Keratinocyte (primary cell): ENCODE measurements at regions not wholly inside any gene's neighbourhood (a gene's known extent, or its start where the extent isn't known, plus 50 kb on each side); places are given as distances from the start of the nearest gene placed in this dataset.
"Not testable (repeated sequence)": the region's sequence is repeated elsewhere in the genome, so short reads cannot be mapped to it uniquely, and the experiment has no call there.

ENCODE experiments used
- DNase-seq: peaks from one replicate; pipeline ENCODE4 v3.0.0-alpha.2; 2011; ENCODE audit warnings: low read depth, missing footprints, low spot score
- FAIRE-seq: peaks from 2 replicates; lab custom pipeline; 2011; peaks lifted over from hg19 to GRCh38; lab: Jason Lieb, UNC
- H2AFZ ChIP-seq: 2 replicates; pipeline ENCODE4 v1.6.0; 2012; ENCODE audit warnings: low read length, control low read depth, inconsistent platforms; ENCODE audit not compliant: control insufficient read depth
- H3K27ac ChIP-seq: 2 replicates; pipeline ENCODE4 v1.5.1; 2011; ENCODE audit warnings: low read length; ENCODE audit not compliant: control insufficient read depth, insufficient read depth
- H3K27me3 ChIP-seq: 3 replicates; pipeline ENCODE4 v1.6.0; 2011; ENCODE audit warnings: low read length; ENCODE audit not compliant: control insufficient read depth, insufficient read depth; ENCODE audit errors: extremely low read depth
- H3K36me3 ChIP-seq, 2 experiments: 2 replicates in 1 of 2; 3 replicates in 1 of 2; pipeline ENCODE4 v1.5.1; 2011; ENCODE audit warnings: low read length in 2 of 2, mild to moderate bottlenecking in 1 of 2; ENCODE audit not compliant: control insufficient read depth in 2 of 2, insufficient read depth in 2 of 2; ENCODE audit errors: extremely low read depth in 1 of 2
- H3K4me1 ChIP-seq: 3 replicates; pipeline ENCODE4 v1.5.1; 2011; ENCODE audit warnings: low read length; ENCODE audit not compliant: control insufficient read depth, insufficient read depth; ENCODE audit errors: extremely low read depth
- H3K4me2 ChIP-seq: 3 replicates; pipeline ENCODE4 v1.6.0; 2011; ENCODE audit warnings: low read depth, low read length; ENCODE audit not compliant: control insufficient read depth, insufficient read depth; ENCODE audit errors: extremely low read depth
- H3K4me3 ChIP-seq, 3 experiments: fragments of 200-600 bp in 1 of 3; sonication (generic) in 1 of 3; 2 replicates in 2 of 3; 3 replicates in 1 of 3; pipeline ENCODE4 v1.5.1; 2011 to 2016; ENCODE audit warnings: low read length in 3 of 3, mild to moderate bottlenecking in 3 of 3, control low read depth in 2 of 3, inconsistent platforms in 1 of 3, low read depth in 1 of 3, mixed read lengths in 1 of 3, mixed run types in 1 of 3, moderate library complexity in 1 of 3; ENCODE audit not compliant: control insufficient read depth in 2 of 3, insufficient read depth in 2 of 3; ENCODE audit errors: extremely low read depth in 1 of 3
- H3K79me2 ChIP-seq: 2 replicates; pipeline ENCODE4 v1.6.0; 2012; ENCODE audit warnings: low read length; ENCODE audit not compliant: control insufficient read depth, insufficient read depth
- H3K9ac ChIP-seq: 3 replicates; pipeline ENCODE4 v1.6.0; 2011; ENCODE audit warnings: low read length; ENCODE audit not compliant: control insufficient read depth, insufficient read depth; ENCODE audit errors: extremely low read depth
- H3K9me1 ChIP-seq: 3 replicates; pipeline ENCODE4 v1.6.0; 2011; ENCODE audit warnings: low read length; ENCODE audit not compliant: control insufficient read depth, insufficient read depth; ENCODE audit errors: extremely low read depth
- H3K9me3 ChIP-seq: 2 replicates; pipeline ENCODE4 v1.5.1; 2012; ENCODE audit warnings: low read depth, low read length; ENCODE audit not compliant: control insufficient read depth
- H4K20me1 ChIP-seq: 3 replicates; pipeline ENCODE4 v1.6.0; 2011; ENCODE audit warnings: low read length; ENCODE audit not compliant: control insufficient read depth, insufficient read depth; ENCODE audit errors: extremely low read depth
- EZH2 ChIP-seq: IDR thresholded peaks from one replicate; pipeline ENCODE4 v1.6.1; 2012; ENCODE audit warnings: inconsistent platforms, mild to moderate bottlenecking, low read length, moderate library complexity
- dilution Hi-C: fragments of 300-500 bp; cut with MboI; formaldehyde crosslinking; loops from one replicate; pipeline ENCODE4 v1.7.0; 2020; ENCODE audit warnings: low sequenced_read_pairs; ENCODE audit not compliant: extremely low pct_ligation_motif_present
- TF ChIP-seq, protein P1 (sequence below), 3 experiments: IDR thresholded peaks in 1 of 3; conservative IDR thresholded peaks in 1 of 3; optimal IDR thresholded peaks in 1 of 3; 2 replicates in 2 of 3; 3 replicates in 1 of 3; pipeline versions ENCODE3 to v1.5.1; 2011; ENCODE audit warnings: low read length in 3 of 3, mild to moderate bottlenecking in 3 of 3, moderate library complexity in 2 of 3, control low read depth in 1 of 3, inconsistent platforms in 1 of 3; ENCODE audit not compliant: insufficient read depth in 2 of 3; ENCODE audit errors: extremely low read depth in 1 of 3

- Histone ChIP-seq H4K20me1 (no peaks in the 10 kb centered on the region), H3K4me3 (no peak overlapping the region), H3K9ac (no peak overlapping the region), H3K27me3 (peaks cover 7% of the 10 kb centered on the region), H3K27ac (no peak overlapping the region), H2AFZ (no peak overlapping the region), H3K4me1 (no peaks in the 10 kb centered on the region), H3K9me1 (no peaks in the 10 kb centered on the region), H3K9me3 (no peaks in the 10 kb centered on the region), H3K36me3 (no peaks in the 10 kb centered on the region), H3K79me2 (no peaks in the 10 kb centered on the region), H3K4me2 (no peak overlapping the region)
- FAIRE-seq (no peak), DNase-seq (no peak)
- TF ChIP-seq, protein P1, sequence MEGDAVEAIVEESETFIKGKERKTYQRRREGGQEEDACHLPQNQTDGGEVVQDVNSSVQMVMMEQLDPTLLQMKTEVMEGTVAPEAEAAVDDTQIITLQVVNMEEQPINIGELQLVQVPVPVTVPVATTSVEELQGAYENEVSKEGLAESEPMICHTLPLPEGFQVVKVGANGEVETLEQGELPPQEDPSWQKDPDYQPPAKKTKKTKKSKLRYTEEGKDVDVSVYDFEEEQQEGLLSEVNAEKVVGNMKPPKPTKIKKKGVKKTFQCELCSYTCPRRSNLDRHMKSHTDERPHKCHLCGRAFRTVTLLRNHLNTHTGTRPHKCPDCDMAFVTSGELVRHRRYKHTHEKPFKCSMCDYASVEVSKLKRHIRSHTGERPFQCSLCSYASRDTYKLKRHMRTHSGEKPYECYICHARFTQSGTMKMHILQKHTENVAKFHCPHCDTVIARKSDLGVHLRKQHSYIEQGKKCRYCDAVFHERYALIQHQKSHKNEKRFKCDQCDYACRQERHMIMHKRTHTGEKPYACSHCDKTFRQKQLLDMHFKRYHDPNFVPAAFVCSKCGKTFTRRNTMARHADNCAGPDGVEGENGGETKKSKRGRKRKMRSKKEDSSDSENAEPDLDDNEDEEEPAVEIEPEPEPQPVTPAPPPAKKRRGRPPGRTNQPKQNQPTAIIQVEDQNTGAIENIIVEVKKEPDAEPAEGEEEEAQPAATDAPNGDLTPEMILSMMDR (optimal IDR thresholded peaks at IDR 0.05 in 1 of 3, IDR thresholded peaks at IDR 0.05 in 1 of 3, conservative IDR thresholded peaks at IDR 0.05 in 1 of 3; ENCODE audit: extremely low read depth in 1 of 3, insufficient read depth in 2 of 3, low read length in 3 of 3) = no peak
- no peak for TF ChIP-seq EZH2
- dilution Hi-C loops = no loop called here
Measured at GRCh38 chr9:38326122-38326521, 66.4 kb upstream of the ALDH1B1 start.

DNA sequence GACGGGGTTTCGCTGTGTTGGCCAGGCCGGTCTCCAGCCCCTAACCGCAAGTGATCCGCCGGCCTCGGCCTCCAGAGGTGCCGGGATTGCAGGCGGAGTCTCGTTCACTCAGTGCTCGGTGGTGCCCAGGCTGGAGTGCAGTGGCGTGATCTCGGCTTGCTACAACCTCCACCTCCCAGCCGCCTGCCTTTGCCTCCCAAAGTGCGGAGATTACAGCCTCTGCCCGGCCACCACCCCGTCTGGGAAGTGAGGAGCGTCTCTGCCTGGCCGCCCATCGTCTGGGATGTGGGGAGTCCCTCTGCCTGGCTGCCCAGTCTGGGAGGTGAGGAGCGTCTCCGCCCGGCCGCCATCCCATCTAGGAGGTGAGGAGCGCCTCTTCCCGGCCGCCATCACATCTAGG, 68.3 kb upstream of the ALDH1B1 start:
- H2AFZ ChIP-seq, H3K4me2 ChIP-seq, H3K36me3 ChIP-seq, H3K4me3 ChIP-seq, DNase-seq, H3K9me1 ChIP-seq, H3K79me2 ChIP-seq, H4K20me1 ChIP-seq, dilution Hi-C loops, FAIRE-seq, H3K4me1 ChIP-seq, H3K9me3 ChIP-seq, H3K27me3 ChIP-seq, H3K27ac ChIP-seq, H3K9ac ChIP-seq: not testable (repeated sequence)

GRCh38 chr9:38322937-38323336, 69.6 kb upstream of the ALDH1B1 start:
- Histone ChIP-seq H3K79me2 (no peaks in the 10 kb centered on the region), H3K9me3 (no peaks in the 10 kb centered on the region), H3K9ac (no peak overlapping the region), H3K27me3 (peaks cover 1% of the 10 kb centered on the region), H3K4me3 (no peak overlapping the region), H3K27ac (no peak overlapping the region), H4K20me1 (no peaks in the 10 kb centered on the region), H3K4me1 (peaks cover 6% of the 10 kb centered on the region), H3K4me2 (no peak overlapping the region), H2AFZ (no peak overlapping the region), H3K36me3 (no peaks in the 10 kb centered on the region), H3K9me1 (no peaks in the 10 kb centered on the region)
- dilution Hi-C loops = no loop called here
- FAIRE-seq (no peak), DNase-seq (no peak)
- no peak for TF ChIP-seq EZH2
- TF ChIP-seq, protein P1 (optimal IDR thresholded peaks at IDR 0.05 in 1 of 3, IDR thresholded peaks at IDR 0.05 in 1 of 3, conservative IDR thresholded peaks at IDR 0.05 in 1 of 3; ENCODE audit: extremely low read depth in 1 of 3, insufficient read depth in 2 of 3, low read length in 3 of 3) = no peak
